Body of pancreas (tissue), 4 donors: ENCODE measurements at regions not wholly inside any gene's neighbourhood (a gene's known extent, or its start where the extent isn't known, plus 50 kb on each side); places are given as distances from the start of the nearest gene placed in this dataset.

Experiments
- ATAC-seq: fragments of 150-250 bp; one replicate; pipeline ENCODE4 v1.9.1; 2016
- DNase-seq, 4 donors: peaks; one replicate each; pipeline ENCODE4 v3.0.0-alpha.2; 2019
- H3K27ac ChIP-seq, 4 donors: fragments of 200-600 bp; sonication (generic); 1 replicate in 3 of 4; 2 replicates in 1 of 4; pipeline versions ENCODE4 v1.5.1 to v1.6.1; 2016 to 2019; ENCODE audit warnings: mild to moderate bottlenecking in 1 of 4, mixed read lengths in 1 of 4, moderate library complexity in 1 of 4
- H3K27me3 ChIP-seq, 2 donors: fragments of 200-600 bp; sonication (generic); one replicate each; pipeline ENCODE4 v1.6.0; 2016; ENCODE audit warnings: mild to moderate bottlenecking in 1 of 2
- H3K36me3 ChIP-seq, 2 donors: fragments of 200-600 bp; sonication (generic); replicated peaks in 1 of 2; 2 replicates each; pipeline ENCODE4 v1.5.1; 2016; ENCODE audit warnings: low read depth in 2 of 2; ENCODE audit not compliant: insufficient read depth in 1 of 2
- H3K4me1 ChIP-seq: fragments of 200-600 bp; sonication (generic); one replicate; pipeline ENCODE4 v1.6.0; 2016
- H3K4me3 ChIP-seq, 2 donors: fragments of 200-600 bp; sonication (generic); 1 replicate in 1 of 2; 2 replicates in 1 of 2; pipeline ENCODE4 v1.5.1; 2016 to 2019
- H3K9me3 ChIP-seq, 3 donors: fragments of 200-600 bp; sonication (generic); 1 replicate in 2 of 3; 2 replicates in 1 of 3; pipeline ENCODE4 v1.5.1; 2016
- CTCF ChIP-seq, 7 experiments: fragments of 450-650 bp in 4 of 7; fragments of 200-600 bp in 3 of 7; sonication (generic) in 3 of 7; IDR thresholded peaks; one replicate each; pipeline ENCODE4 v1.5.1; 2016 to 2019; ENCODE audit warnings: antibody characterized with exemption in 7 of 7
- POLR2A ChIP-seq, 3 donors: fragments of 450-650 bp; IDR thresholded peaks; one replicate each; pipeline ENCODE4 v1.6.1; 2016; ENCODE audit warnings: antibody characterized with exemption in 3 of 3, mild to moderate bottlenecking in 2 of 3
- WGBS, 2 donors: methylation state at CpG; one replicate each; pipeline ENCODE4 v1.1.5; 2017; 5-methylcytosine and 5-hydroxymethylcytosine counted together
- intact Hi-C: fragments of 100-400 bp; cut with DNase I; formaldehyde crosslinking; loops from one replicate; pipeline ENCODE4 v1.15.1; 2023

- 62 to 74% methylated on average over 5 of the region's 5 CpGs for WGBS, 2 donors
- Histone ChIP-seq H3K9me3 (no peaks in the 10 kb centered on the region), H3K27me3 (no peaks in the 10 kb centered on the region), H3K4me1 (no peaks in the 10 kb centered on the region), H3K36me3 (no peaks in the 10 kb centered on the region), H3K27ac (no peak overlapping the region), H3K4me3 (no peak overlapping the region)
- ATAC-seq (no peak), DNase-seq (no peak)
- intact Hi-C loops: no loop called here
- TF ChIP-seq POLR2A (IDR thresholded peaks at IDR 0.05) (no peak), CTCF (IDR thresholded peaks at IDR 0.05) (no peak)
Observed at GRCh38 chr11:98456308-98456680, 564.5 kb upstream of the CNTN5 start.

- TF ChIP-seq CTCF (IDR thresholded peaks at IDR 0.05) (no peak), POLR2A (IDR thresholded peaks at IDR 0.05) (no peak)
- H3K4me3 ChIP-seq: no peak overlapping the region
- H3K27ac ChIP-seq: no peak overlapping the region
- no peak for DNase-seq
- H3K4me1 ChIP-seq: no peaks in the 10 kb centered on the region
- no peaks in the 10 kb centered on the region for H3K27me3 ChIP-seq
- WGBS, 2 donors: 49 to 64% methylated on average over 2 of the region's 2 CpGs
- no peaks in the 10 kb centered on the region for H3K36me3 ChIP-seq
- ATAC-seq: no peak
- H3K9me3 ChIP-seq: no peaks in the 10 kb centered on the region
- intact Hi-C loops: no loop called here
Observed at GRCh38 chr11:98495016-98495415, 525.7 kb upstream of the CNTN5 start.

- Histone ChIP-seq H3K36me3 (no peaks in the 10 kb centered on the region), H3K9me3 (no peaks in the 10 kb centered on the region), H3K4me1 (no peaks in the 10 kb centered on the region), H3K4me3 (no peak overlapping the region), H3K27ac (no peak overlapping the region), H3K27me3 (no peaks in the 10 kb centered on the region)
- DNase-seq (no peak), ATAC-seq (no peak)
- intact Hi-C loops: no loop called here
- WGBS, 2 donors: 31 to 42% methylated on average over 5 of the region's 5 CpGs
- no peak for TF ChIP-seq POLR2A (IDR thresholded peaks at IDR 0.05)
- no peak for TF ChIP-seq CTCF (IDR thresholded peaks at IDR 0.05)
Observed at GRCh38 chr11:98495601-98496000, 525.1 kb upstream of the CNTN5 start.

GRCh38 chr11:98507208-98507607, 513.5 kb upstream of the CNTN5 start:
- no peak for DNase-seq
- ATAC-seq: no peak
- no peak for TF ChIP-seq POLR2A (IDR thresholded peaks at IDR 0.05)
- TF ChIP-seq CTCF (IDR thresholded peaks at IDR 0.05): no peak
- H3K27me3 ChIP-seq: no peaks in the 10 kb centered on the region
- no peaks in the 10 kb centered on the region for H3K9me3 ChIP-seq
- intact Hi-C loops: no loop called here
- H3K4me1 ChIP-seq: no peaks in the 10 kb centered on the region
- no peaks in the 10 kb centered on the region for H3K36me3 ChIP-seq
- no peak overlapping the region for H3K4me3 ChIP-seq
- no peak overlapping the region for H3K27ac ChIP-seq

GRCh38 chr11:98512938-98513337, 507.8 kb upstream of the CNTN5 start:
- DNase-seq: no peak
- no peaks in the 10 kb centered on the region for H3K27me3 ChIP-seq
- no peak overlapping the region for H3K4me3 ChIP-seq
- H3K27ac ChIP-seq: no peak overlapping the region
- intact Hi-C loops: no loop called here
- no peaks in the 10 kb centered on the region for H3K36me3 ChIP-seq
- no peaks in the 10 kb centered on the region for H3K4me1 ChIP-seq
- ATAC-seq: no peak
- H3K9me3 ChIP-seq: no peaks in the 10 kb centered on the region
- TF ChIP-seq POLR2A (IDR thresholded peaks at IDR 0.05) (no peak), CTCF (IDR thresholded peaks at IDR 0.05) (no peak)
